NCI-H2081 treated with DMSO at 0.1 percent for 48 hours (cell line): ENCODE measurements at regions not wholly inside any gene's neighbourhood (a gene's known extent, or its start where the extent isn't known, plus 50 kb on each side); places are given as distances from the start of the nearest gene placed in this dataset.
"Not testable (repeated sequence)": the region's sequence is repeated elsewhere in the genome, so short reads cannot be mapped to it uniquely, and the experiment has no call there.

Source experiments
- DNase-seq: peaks from one replicate; lab custom pipeline; 2025; lab: John Stamatoyannopoulos, UW

GRCh38 chr5:85170183-85170582 is 785.5 kb upstream of the EDIL3 start:
- DNase-seq: no peak

DNA sequence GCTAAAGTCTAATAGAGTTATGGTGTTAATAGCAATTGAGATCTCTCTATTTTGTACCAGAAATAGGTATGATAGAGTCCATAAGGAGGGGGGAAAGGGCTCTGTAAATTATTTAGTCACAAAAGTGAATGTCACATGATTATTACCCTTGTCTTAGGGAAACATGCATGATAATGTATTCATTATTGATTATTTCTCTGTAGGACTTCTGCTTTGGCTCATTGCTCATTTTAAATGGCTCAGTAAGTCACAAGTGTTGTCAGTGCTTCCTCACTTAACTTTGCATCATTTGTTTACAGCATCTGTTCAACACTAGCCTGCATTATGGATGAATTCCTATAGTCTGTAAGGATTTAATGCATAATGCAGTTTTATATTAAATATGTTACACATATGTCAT is 788.8 kb upstream of the EDIL3 start:
- DNase-seq: no peak

DNA sequence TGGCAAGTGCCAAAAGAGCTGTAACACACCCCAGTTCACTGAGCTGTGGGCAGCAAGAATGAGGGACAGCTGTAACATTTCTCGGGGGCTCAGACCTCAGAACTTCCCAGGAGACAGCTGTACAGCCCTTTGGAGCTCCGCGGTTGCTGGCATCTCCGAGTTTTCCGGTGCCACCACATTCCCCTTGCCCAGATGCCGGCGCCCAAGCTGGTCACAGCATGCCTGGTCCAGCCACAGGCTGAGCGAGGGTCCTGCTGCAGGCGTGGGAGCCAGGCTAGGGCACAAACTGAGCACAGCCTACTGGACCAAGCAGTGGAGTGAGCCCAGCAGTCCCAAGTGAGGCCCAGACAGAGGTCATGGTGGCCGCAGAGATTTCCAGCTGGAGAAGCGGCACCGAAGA is 797.7 kb upstream of the EDIL3 start:
- DNase-seq: no peak

GRCh38 chr5:85204289-85204688 is 819.6 kb upstream of the EDIL3 start:
- DNase-seq: no peak

DNA sequence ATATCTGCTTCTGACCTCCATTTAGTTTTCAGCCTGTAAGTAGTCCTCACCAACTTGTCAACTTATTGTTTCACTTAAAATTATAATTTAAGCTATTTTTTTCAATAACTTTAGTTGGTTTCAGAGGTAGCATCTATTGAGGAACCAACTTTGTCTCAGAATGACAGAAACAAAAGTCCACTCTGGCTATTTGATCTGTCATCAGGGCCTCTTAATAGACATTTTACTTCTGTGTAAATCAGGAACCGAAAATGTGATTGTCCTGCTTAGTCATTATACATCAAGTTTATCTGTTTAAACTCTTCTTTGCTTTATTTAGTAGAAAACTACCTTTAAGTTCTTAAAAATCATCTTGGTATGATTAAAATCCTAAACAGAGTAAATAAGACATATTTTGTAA is 820.8 kb upstream of the EDIL3 start:
- no peak for DNase-seq

GRCh38 chr5:85225388-85225787 is 840.7 kb upstream of the EDIL3 start:
- no peak for DNase-seq

DNA sequence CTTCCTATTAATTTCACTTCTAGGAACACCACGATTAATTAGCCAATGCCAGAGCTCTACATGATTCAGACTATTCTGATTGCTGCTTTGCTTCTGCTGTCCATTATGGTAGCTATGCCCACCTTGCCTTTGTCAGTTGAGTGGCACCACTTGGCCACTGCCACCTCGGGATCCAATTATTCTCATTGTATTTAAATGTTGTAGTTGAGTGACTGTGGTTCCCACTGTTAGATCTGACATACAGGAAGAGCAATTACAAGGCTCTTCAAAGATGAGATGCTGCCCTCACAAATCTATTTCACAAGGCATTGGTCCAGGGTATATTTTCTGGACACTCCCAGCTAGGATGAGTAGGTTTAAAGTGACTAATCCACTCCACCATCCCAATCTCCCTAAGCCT is 864.5 kb upstream of the EDIL3 start:
- DNase-seq: no peak

DNA sequence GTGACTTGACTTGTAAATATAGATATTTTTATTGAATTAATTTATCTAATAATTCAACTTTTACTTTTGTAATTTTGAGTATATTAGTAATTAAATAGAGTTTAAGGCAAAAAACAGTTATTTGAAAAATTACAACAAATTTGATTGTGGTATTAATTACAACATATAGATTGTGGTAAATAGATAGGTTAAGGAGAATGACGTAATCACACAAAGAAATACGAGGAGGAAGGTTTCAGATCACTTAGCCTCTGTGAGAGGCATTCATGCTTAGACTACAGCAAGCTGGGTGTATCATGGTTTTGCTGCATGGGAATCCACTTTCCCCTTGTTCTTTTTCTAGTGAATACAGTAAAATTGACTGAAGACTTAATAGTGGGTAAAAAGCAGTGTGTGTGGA is 878.4 kb upstream of the EDIL3 start:
- DNase-seq: no peak

- no peak for DNase-seq
These were observed 882.0 kb upstream of the EDIL3 start for GRCh38 chr5:85266692-85267091.

GRCh38 chr5:85268194-85268593 is 883.5 kb upstream of the EDIL3 start:
- no peak for DNase-seq

GRCh38 chr5:85278193-85278592 is 893.5 kb upstream of the EDIL3 start:
- DNase-seq: no peak

DNA sequence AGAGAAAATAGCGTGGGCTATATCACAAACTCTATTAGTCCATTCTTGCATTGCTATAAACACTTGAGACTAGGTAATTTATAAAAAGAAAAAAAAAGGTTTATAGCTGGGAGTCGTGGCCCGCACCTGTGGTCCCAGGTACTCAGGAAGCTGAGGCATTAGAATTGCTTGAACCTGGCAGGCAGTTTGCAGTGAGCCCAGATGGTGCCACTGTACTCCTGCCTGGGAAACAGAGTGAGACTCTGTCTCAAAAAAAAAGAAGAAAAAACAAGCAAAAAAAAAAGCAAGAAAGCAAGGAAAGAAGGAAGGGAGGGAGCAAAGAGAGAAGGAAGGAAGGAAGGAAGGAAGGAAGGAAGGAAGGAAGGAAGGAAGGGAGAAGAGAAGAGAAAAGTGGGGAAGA is 904.2 kb upstream of the EDIL3 start:
- no peak for DNase-seq

DNA sequence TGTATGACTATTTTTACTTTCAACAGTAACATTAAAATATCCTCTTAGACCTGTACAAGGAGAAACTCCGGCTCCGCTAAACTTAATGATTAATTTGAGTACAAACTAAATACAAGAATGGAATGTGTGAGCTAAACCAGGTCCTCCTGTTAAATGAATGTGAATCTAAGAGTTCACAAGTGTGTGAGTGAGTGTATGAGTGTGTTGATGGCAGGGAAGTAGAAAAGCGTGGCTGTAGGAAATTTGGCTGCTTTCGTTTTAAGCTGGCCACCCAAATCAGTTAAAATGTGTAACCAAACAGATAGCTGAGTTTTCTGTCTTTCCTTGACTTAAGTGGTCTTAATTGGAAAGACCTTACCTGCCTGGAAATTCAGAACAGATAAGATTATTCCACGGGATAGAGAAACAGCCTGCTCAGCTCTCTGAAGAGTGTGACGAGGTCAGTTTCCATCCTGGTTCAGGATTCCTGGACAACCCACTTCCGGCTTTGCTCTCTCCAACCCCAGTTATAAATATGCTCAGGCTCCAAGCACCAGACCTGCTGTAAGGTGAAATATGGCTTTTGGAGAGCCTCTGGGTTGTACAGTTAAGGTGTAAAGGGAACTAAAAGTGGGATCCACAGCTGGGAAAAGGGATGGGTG is 908.6 kb upstream of the EDIL3 start:
- no peak for DNase-seq

GRCh38 chr5:85304524-85304923 is 919.8 kb upstream of the EDIL3 start:
- no peak for DNase-seq

DNA sequence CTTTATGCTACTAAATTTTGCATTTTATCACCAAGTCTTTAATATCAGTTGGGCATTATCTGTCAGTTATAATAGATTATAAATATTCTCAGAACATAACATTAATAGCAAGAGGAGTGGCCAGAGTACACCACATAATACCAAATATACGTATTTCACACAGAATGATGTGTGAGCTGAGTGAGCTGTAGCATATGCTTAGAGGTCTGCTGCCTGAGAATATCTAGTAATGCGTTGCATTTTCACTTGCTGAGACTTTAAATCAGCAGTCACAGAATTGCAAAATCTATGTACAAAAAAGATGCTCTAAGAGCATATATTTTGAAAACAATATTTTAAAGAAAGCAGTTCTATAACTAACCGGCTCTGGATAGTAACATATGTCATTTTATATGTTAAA is 921.1 kb upstream of the EDIL3 start:
- no peak for DNase-seq

DNA sequence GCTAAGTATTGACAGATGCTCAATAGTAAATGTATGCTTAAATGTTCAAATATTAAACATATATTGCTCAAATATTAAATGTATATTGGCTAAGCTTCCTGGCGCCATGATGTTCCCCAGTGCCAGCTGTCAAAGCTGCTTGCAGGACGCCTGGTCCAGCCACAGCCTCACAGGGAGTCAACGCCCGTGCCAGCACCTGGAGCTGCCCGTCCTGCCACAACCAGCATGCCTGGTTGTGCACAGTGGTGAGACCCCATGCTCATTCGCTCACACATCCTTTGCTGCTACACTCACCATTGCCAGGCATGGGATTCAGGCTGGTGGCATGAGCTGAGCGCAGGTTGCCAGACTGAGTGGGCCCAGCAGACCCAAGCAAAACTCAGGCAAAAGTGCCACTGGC is 926.9 kb upstream of the EDIL3 start:
- DNase-seq: no peak

DNA sequence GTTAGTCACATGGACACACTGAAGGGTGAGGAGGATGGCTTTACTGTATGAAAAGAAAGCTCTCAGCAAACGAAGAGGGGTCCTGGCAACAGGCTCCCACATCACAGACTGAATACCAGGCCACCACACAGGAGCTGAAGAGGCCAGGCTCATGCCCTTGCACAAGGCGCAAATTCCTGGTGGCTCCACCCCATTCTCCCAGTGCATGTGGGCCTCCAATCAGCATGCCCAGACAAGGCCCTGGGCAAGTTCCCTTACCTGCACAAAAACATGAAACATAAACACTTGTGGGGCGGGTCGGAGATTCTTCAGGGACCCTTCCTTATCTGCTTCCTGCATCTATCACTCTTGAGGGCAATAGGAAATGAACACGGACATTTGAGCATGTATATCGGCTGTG is 935.8 kb upstream of the EDIL3 start:
- no peak for DNase-seq

GRCh38 chr5:85333276-85333675 is 948.6 kb upstream of the EDIL3 start:
- no peak for DNase-seq

DNA sequence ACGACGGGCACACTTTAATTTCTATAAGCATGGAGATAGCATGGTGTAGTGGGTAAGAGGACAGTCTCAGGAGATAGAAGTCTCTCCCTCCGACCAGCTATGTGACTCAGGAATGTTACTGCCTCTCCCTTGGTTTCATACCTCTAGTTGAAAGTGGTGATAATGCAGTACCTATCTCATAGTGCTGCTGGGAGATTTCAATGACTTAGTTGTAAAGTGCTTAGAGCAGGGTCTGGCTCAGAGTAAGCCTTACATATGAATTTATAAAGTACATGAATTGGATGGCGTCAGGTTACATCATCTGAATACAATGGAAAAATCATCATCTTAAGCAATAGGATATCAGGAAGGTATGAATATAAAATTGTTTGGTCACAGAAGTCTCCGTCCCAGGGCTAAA is 952.8 kb upstream of the EDIL3 start:
- no peak for DNase-seq

DNA sequence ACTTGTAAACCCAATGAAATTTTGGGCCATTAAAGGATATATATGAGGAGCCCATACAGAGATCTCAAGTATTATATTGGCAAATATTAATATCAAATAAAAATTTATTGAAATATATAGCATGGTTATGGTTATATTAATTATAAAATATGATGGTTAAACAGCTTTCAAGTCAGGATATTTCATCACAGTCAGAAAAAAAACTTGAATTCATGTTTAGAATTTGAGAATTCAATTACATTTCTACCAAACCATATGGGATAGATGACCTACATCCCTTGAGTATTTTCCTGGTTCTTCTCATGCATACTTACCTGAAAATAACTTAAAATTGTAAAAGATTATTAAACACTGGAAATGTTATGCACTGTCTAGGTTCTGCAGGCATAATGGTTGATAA is 956.1 kb upstream of the EDIL3 start:
- DNase-seq: no peak

DNA sequence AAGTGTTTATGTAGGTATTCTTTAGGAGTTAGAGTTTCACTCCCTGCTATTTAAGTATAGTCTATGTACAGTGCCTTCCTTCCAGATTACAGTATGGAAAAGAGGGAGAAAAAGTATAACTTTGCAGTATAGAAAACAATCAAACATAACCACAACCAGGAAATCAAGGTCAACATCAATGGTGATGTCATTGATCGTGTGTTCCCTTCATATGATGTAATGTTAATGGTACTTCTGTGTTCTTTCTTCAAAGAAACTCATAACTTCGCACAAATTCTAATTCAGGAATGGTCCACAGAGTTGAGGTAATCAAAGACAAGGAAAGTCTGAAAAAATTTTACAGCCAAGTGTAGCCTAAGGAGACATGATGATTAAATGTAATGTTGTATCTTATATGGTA is 961.1 kb upstream of the EDIL3 start:
- no peak for DNase-seq

DNA sequence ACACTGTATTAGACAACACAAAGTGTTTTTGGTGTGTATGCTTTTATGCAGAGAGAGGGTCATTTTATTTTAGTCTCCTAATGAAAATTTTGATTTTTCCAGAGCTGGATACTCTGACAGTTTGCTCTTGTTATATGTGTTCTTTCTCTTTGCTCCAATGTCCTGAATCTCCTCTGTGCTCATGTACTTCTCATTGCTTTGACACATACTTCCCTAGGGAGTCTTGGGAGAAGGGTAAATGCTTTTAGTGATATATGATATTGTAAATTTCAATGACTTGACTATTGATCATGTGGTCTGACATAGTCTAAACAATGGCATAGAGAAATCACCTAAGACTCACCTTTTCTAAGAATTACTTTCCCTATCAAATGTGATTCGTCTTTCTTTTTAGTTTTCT is 972.6 kb upstream of the EDIL3 start:
- no peak for DNase-seq

DNA sequence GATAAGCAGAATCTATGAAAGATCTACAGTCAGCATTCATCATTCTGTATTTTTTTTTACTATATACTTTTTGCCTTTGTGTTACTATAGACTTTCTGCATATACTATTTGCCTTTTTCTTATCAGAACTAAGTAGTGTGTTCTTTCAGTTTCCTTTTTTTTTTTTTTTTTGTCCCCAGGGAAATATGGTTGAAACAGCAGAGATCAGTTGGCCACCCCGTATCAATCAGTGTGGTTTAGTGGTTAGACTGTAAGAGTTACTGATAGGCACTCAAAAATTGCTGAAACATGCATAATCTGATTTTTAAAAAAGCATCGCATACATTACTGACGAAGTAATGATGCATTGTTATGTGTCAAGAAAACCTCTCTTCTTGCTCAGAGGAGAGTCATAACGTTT is 990.8 kb upstream of the EDIL3 start:
- DNase-seq: no peak

GRCh38 chr5:85388770-85389169 is 1004.1 kb upstream of the EDIL3 start:
- DNase-seq: no peak

DNA sequence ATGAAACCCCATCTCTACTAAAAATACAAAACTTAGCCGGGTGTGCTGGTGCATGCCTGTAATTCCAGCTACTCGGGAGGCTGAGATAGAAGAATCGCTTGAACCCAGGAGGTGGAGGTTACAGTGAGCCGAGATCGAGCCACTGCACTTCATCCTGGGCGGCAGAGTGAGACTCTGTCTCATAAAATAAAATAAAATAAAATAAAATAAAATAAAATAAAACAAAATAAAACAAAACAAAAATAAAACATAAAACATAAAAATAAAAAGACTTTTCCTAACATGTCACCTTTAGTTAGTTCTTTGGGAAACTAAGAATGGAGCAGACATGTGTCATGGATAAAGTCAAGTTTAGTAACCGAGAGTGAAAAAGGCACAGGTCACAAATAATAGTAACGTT is 1007.6 kb upstream of the EDIL3 start:
- DNase-seq: not testable (repeated sequence)
